ENCODE measurements at regions not wholly inside any gene's neighbourhood (a gene's known extent, or its start where the extent isn't known, plus 50 kb on each side); places are given as distances from the start of the nearest gene placed in this dataset.

- no peaks in the 10 kb centered on the region for H3K27me3 ChIP-seq (ENCODE audit: insufficient read depth, low read length, poor library complexity)
- DNase-seq (no peak), ATAC-seq (ENCODE audit: insufficient read depth, low read depth) (no peak)
- H3K4me1 ChIP-seq (ENCODE audit: insufficient read depth, low read length) = no peaks in the 10 kb centered on the region
- no peak overlapping the region for H3K4me2 ChIP-seq (ENCODE audit: insufficient read depth, low read length)
- H3K27ac ChIP-seq (ENCODE audit: low read length) = no peak overlapping the region
- no peaks in the 10 kb centered on the region for H4K20me1 ChIP-seq (ENCODE audit: insufficient read depth, low read length)
- TF ChIP-seq CTCF (IDR thresholded peaks at IDR 0.05; ENCODE audit: borderline replicate concordance, extremely low read depth, low read length, poor library complexity, severe bottlenecking) (peak; percentile 31), EZH2 (IDR thresholded peaks at IDR 0.05; ENCODE audit: borderline replicate concordance, low read depth, low read length, severe bottlenecking) (no peak)
- H3K79me2 ChIP-seq (ENCODE audit: insufficient read depth, low read length) = no peaks in the 10 kb centered on the region
- H3K4me3 ChIP-seq (ENCODE audit: low read depth in 1 of 2, low read length in 2 of 2) = no peak overlapping the region
- no peaks in the 10 kb centered on the region for H3K9me3 ChIP-seq (ENCODE audit: insufficient read depth, low read length, severe bottlenecking)
- no peak overlapping the region for H2AFZ ChIP-seq (ENCODE audit: low read depth, low read length)
- no peak overlapping the region for H3K9ac ChIP-seq (ENCODE audit: low read depth, low read length)
- H3K36me3 ChIP-seq (ENCODE audit: insufficient read depth, low read length) = no peaks in the 10 kb centered on the region
Measured at GRCh38 chr12:90163975-90164374, 455.3 kb upstream of the ATP2B1 start.

- peak overlapping the region; percentile 54 for H3K4me2 ChIP-seq (ENCODE audit: insufficient read depth, low read length)
- no peaks in the 10 kb centered on the region for H3K9me3 ChIP-seq (ENCODE audit: insufficient read depth, low read length, severe bottlenecking)
- ATAC-seq (ENCODE audit: insufficient read depth, low read depth) (no peak), DNase-seq (no peak)
- H3K4me3 ChIP-seq (ENCODE audit: low read depth in 1 of 2, low read length in 2 of 2) = no peak overlapping the region
- no peaks in the 10 kb centered on the region for H3K79me2 ChIP-seq (ENCODE audit: insufficient read depth, low read length)
- H3K27me3 ChIP-seq (ENCODE audit: insufficient read depth, low read length, poor library complexity) = no peaks in the 10 kb centered on the region
- peak overlapping the region; percentile 62; the same call in 1 of the 2 replicates for H2AFZ ChIP-seq (ENCODE audit: low read depth, low read length)
- H3K4me1 ChIP-seq (ENCODE audit: insufficient read depth, low read length) = peaks cover 28% of the 10 kb centered on the region
- H3K27ac ChIP-seq (ENCODE audit: low read length) = peak overlapping the region; percentile 94
- H3K36me3 ChIP-seq (ENCODE audit: insufficient read depth, low read length) = no peaks in the 10 kb centered on the region
- H3K9ac ChIP-seq (ENCODE audit: low read depth, low read length) = peak overlapping the region; percentile 44
- no peaks in the 10 kb centered on the region for H4K20me1 ChIP-seq (ENCODE audit: insufficient read depth, low read length)
- no peak for TF ChIP-seq EZH2 (IDR thresholded peaks at IDR 0.05; ENCODE audit: borderline replicate concordance, low read depth, low read length, severe bottlenecking)
- no peak for TF ChIP-seq CTCF (IDR thresholded peaks at IDR 0.05; ENCODE audit: borderline replicate concordance, extremely low read depth, low read length, poor library complexity, severe bottlenecking)
Measured at GRCh38 chr12:90153827-90154226, 445.2 kb upstream of the ATP2B1 start.

GRCh38 chr12:90152897-90153624 is 444.4 kb upstream of the ATP2B1 start:
- Histone ChIP-seq H2AFZ (ENCODE audit: low read depth, low read length) (peak overlapping the region; percentile 62; the same call in 1 of the 2 replicates), H3K9me3 (ENCODE audit: insufficient read depth, low read length, severe bottlenecking) (no peaks in the 10 kb centered on the region), H3K27me3 (ENCODE audit: insufficient read depth, low read length, poor library complexity) (no peaks in the 10 kb centered on the region), H3K27ac (ENCODE audit: low read length) (peak overlapping the region; percentile 94), H3K79me2 (ENCODE audit: insufficient read depth, low read length) (no peaks in the 10 kb centered on the region), H3K4me1 (ENCODE audit: insufficient read depth, low read length) (peaks cover 28% of the 10 kb centered on the region), H3K36me3 (ENCODE audit: insufficient read depth, low read length) (no peaks in the 10 kb centered on the region), H3K9ac (ENCODE audit: low read depth, low read length) (peak overlapping the region; percentile 44), H3K4me3 (ENCODE audit: low read depth in 1 of 2, low read length in 2 of 2) (peak overlapping the region in 1 of 2 experiments; percentile 28; a peak in 2 of 4 replicates), H4K20me1 (ENCODE audit: insufficient read depth, low read length) (no peaks in the 10 kb centered on the region), H3K4me2 (ENCODE audit: insufficient read depth, low read length) (peak overlapping the region; percentile 54)
- TF ChIP-seq CTCF (IDR thresholded peaks at IDR 0.05; ENCODE audit: borderline replicate concordance, extremely low read depth, low read length, poor library complexity, severe bottlenecking) (peak; percentile 47), EZH2 (IDR thresholded peaks at IDR 0.05; ENCODE audit: borderline replicate concordance, low read depth, low read length, severe bottlenecking) (no peak)
- DNase-seq (peak; percentile 92), ATAC-seq (ENCODE audit: insufficient read depth, low read depth) (peak; percentile 96)
